ENCODE measurements at regions not wholly inside any gene's neighbourhood (a gene's known extent, or its start where the extent isn't known, plus 50 kb on each side); places are given as distances from the start of the nearest gene placed in this dataset.

DNA sequence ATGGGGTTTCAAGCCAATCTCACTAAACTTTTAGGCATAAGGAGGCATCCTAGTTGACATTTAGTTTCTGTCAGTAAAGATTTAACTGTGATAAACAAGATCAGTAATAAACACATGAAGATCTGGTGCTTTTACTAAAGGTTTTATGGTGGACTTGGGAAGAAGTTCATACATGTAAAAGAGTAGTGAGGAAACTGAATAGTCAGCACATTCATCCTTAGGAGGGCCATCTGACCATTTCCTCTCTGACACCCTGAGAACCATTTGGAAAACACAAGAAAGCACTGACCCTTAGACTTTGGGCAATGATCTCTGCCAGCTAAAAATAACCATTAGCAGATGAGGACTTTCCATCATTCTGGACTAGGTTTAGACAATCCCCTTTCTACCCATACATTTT lies 1040.9 kb downstream of the AGBL1 start:
- DNase-seq (ENCODE audit: low read depth in 3 of 3, low spot score in 2 of 3) = no peak

DNA sequence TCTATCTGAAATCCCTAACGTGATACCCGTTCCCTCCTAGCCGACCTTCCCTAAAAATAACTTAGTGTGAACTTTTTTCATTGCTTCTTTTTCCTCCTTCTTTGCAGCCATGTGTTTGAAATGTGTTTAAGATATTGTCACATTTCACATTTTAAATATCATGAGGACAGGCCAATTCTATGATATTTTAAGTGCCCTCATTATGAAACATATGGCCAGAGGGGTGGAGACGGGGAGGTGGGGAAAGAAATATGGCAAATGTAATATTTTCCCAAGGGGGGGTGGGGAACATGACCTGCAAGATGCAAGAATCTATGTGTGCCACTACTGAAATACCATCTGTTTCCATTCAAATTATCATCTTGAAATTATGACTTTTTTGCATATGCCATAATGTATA lies 1039.2 kb downstream of the AGBL1 start:
- no peak for DNase-seq (ENCODE audit: low read depth in 3 of 3, low spot score in 2 of 3)

DNA sequence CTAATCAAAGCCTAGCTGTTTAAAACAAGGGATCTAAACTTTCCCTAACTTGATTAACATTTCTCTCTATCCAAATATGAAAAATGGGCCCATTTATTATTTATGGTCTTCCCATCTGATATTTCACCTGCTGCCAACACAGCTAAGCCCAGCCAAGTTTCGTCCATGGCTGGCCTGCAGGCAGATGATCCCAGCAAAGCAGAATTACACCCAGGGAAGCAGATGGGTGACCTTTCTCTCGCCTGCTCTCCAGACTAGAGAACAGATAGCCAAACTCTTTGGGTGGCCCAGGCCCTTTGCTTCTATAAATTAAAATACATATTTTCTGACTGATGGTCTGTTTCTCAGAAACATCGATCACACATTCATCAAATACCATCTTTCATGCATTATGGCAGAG lies 1038.8 kb downstream of the AGBL1 start:
- DNase-seq (ENCODE audit: low read depth in 3 of 3, low spot score in 2 of 3) = no peak

DNA sequence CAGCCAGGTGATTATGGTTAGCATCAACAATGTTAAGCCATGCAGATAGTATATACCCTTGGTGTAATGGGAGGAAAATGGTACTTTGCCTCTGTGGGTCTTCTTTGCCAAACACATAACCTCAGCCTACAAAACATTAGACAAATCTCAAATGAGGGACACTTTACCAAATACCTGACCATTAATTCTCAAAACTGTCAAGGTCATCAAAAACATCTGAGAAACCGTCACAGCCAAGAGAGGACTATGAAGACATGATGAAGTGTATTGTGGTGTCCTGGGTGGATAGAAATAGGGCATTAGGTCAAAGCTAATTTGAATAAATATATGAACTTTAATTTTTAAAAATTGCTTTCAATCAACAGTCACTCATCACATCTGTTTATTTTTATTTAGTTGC lies 1036.1 kb downstream of the AGBL1 start:
- no peak for DNase-seq (ENCODE audit: low read depth in 3 of 3, low spot score in 2 of 3)

DNA sequence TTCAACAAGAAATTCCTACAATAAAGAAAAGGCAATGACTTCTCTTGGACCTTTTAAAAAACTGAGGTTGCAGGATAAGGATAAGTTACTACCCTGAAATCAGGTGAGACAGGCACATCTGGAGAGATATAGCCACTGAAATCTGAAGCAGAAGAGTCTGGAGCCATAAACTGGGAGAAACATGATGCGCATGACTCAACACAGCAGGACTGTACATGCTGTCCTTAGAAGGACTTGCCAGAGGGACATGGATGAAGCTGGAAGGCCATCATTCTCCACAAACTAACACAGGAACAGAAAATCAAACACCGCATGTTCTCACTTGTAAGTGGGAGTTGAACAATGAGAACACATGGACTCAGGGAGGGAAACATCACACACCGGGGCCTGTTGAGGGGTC lies 1020.2 kb downstream of the AGBL1 start:
- no peak for DNase-seq (ENCODE audit: low read depth in 3 of 3, low spot score in 2 of 3)

DNA sequence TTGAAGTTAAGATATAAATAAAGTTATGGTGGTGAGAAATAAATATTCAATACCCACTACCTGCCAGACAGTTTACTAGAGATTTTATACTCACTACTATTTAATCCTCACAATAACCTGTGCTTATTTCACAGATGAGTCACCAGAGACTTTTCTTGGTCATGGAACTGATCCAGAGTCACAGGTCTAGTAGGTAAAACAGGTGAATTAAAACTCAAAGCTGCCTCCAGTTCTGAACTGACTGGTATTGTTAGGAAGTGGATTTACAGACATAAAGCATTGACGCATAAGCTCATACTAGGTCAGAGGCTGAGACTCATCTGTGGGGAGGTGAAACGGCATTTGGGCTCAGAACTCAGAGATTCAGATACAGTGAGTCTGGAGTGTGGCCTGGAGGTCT lies 1009.9 kb downstream of the AGBL1 start:
- DNase-seq (ENCODE audit: low read depth in 3 of 3, low spot score in 2 of 3) = no peak

DNA sequence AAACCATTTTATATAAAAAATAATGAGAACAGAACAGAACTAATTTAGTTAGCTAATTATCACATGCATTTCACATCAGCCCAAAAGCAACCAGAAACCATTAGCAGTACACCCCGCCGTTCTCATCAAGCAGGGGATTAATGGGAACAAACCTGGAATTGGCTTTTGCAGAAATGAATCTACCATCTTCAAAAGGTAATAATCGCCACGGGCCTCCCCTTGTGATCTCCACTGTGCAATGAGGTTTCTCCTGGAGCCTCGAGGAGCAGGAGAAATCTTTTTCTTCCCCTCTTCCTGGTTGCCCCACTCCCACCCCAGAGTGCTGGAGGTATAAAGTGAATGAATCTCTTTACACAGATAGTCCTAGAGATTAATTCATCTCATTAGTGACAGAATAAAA lies 1003.5 kb downstream of the AGBL1 start:
- no peak for DNase-seq (ENCODE audit: low read depth in 3 of 3, low spot score in 2 of 3)

DNA sequence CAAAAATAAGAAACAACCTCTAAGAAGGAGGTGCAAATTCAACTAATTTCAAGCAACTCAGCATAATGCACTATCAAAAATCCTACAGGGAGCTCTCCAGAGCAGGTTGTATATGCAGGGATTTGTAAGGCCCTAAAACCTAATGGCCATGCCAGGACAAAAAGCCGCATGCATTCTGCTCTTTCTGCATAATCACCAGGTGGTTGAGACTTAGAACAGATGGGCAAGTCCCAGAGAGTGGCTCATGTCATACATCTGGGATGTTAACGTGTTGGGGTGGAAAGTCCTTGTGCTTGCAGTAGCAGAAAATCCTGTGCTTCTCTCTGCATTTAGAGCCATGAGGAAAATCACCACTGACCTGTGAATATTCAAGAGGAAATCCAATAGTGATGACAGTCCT lies 1002.9 kb downstream of the AGBL1 start:
- no peak for DNase-seq (ENCODE audit: low read depth in 3 of 3, low spot score in 2 of 3)

DNA sequence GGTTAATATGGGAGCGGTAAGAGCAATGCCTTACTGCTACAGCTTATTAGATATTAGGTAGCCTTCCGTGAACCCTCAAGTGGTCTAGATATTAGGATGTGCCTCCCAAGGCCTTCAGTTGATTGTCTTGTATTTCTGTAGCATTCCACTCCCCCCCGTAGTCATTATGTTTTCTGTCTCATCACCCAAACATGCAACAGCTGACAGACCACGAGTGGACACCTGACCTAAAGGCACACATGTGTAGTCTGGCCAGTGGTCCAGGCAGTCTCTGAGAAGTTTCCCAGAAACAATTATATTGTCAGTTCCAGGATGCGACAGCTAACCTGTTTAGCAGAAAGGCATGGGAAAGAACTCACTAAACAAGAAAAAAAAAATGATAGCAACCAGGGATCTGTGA lies 1000.9 kb downstream of the AGBL1 start:
- DNase-seq (ENCODE audit: low read depth in 3 of 3, low spot score in 2 of 3) = no peak

All from right renal cortex interstitium (tissue), 3 donors.